Lower leg skin (tissue), 4 donors: ENCODE measurements at regions not wholly inside any gene's neighbourhood (a gene's known extent, or its start where the extent isn't known, plus 50 kb on each side); places are given as distances from the start of the nearest gene placed in this dataset.

Experiments
- DNase-seq, 2 donors: peaks; one replicate each; pipeline ENCODE4 v3.0.0-alpha.2; 2019; ENCODE audit warnings: low spot score in 2 of 2
- H3K4me3 ChIP-seq: fragments of 200-600 bp; sonication (generic); 2 replicates; pipeline ENCODE4 v1.5.1; 2017; ENCODE audit warnings: mild to moderate bottlenecking, low read depth; ENCODE audit not compliant: poor library complexity, severe bottlenecking
- CTCF ChIP-seq, 3 donors: fragments of 450-650 bp; IDR thresholded peaks; one replicate each; pipeline ENCODE4 v1.5.1; 2016; ENCODE audit warnings: antibody characterized with exemption in 3 of 3, mild to moderate bottlenecking in 3 of 3, moderate library complexity in 2 of 3
- POLR2A ChIP-seq, 2 donors: fragments of 450-650 bp; IDR thresholded peaks; one replicate each; pipeline ENCODE4 v1.6.1; 2016 to 2017; ENCODE audit warnings: antibody characterized with exemption in 2 of 2, mild to moderate bottlenecking in 1 of 2, moderate library complexity in 1 of 2
- WGBS, 2 donors: methylation state at CpG; one replicate each; pipeline ENCODE4 v1.1.5; 2018; 5-methylcytosine and 5-hydroxymethylcytosine counted together
- intact Hi-C: fragments of 100-400 bp; cut with DNase I; formaldehyde crosslinking; loops from one replicate; pipeline ENCODE4 v1.15.0; 2023; ENCODE audit warnings: low total_unique reads

- no peak for DNase-seq
- intact Hi-C loops = no loop called here
- H3K4me3 ChIP-seq = no peak overlapping the region
- TF ChIP-seq CTCF (IDR thresholded peaks at IDR 0.05) = no peak
- TF ChIP-seq POLR2A (IDR thresholded peaks at IDR 0.05) = no peak
- WGBS, 2 donors = 85 to 92% methylated on average over 5 of the region's 5 CpGs
These were observed 77.7 kb upstream of the MAP4K3 start for GRCh38 chr2:39514825-39515224.

GRCh38 chr2:39515273-39515896, 78.3 kb upstream of the MAP4K3 start:
- no peak overlapping the region for H3K4me3 ChIP-seq
- no peak for DNase-seq
- intact Hi-C loops = no loop called here
- no peak for TF ChIP-seq CTCF (IDR thresholded peaks at IDR 0.05)
- no peak for TF ChIP-seq POLR2A (IDR thresholded peaks at IDR 0.05)
- 85 to 89% methylated on average over 9 of the region's 9 CpGs for WGBS, 2 donors

- H3K4me3 ChIP-seq = no peak overlapping the region
- TF ChIP-seq POLR2A (IDR thresholded peaks at IDR 0.05) (no peak), CTCF (IDR thresholded peaks at IDR 0.05) (no peak)
- DNase-seq = no peak
- WGBS, 2 donors = 90 to 92% methylated on average over 6 of the region's 6 CpGs
- intact Hi-C loops = no loop called here
These were observed 78.8 kb upstream of the MAP4K3 start for GRCh38 chr2:39515897-39516346.

GRCh38 chr2:39516347-39517101, 79.4 kb upstream of the MAP4K3 start:
- no peak for DNase-seq
- WGBS, 2 donors = 74 to 75% methylated on average over 8 of the region's 8 CpGs
- TF ChIP-seq CTCF (IDR thresholded peaks at IDR 0.05) (no peak), POLR2A (IDR thresholded peaks at IDR 0.05) (no peak)
- H3K4me3 ChIP-seq = no peak overlapping the region
- intact Hi-C loops = no loop called here

DNA sequence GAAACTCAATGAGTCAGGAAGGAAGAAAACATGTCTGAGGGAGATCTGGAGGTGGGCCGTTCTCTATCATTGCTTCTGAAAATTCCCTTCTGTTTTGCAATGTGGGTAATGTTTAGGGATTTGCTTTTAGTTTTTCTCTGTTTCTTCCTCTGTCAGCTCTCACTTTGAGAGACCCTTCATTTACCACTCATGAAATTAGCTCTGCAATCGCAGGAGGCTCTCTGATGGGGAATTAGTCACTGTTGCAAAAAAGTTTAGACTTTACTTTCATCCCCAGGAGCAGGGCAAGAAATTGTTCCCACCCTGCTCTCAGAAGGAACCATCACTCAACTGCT, 80.0 kb upstream of the MAP4K3 start:
- no peak for DNase-seq
- intact Hi-C loops = no loop called here
- H3K4me3 ChIP-seq = no peak overlapping the region
- TF ChIP-seq CTCF (IDR thresholded peaks at IDR 0.05) = no peak
- TF ChIP-seq POLR2A (IDR thresholded peaks at IDR 0.05) = no peak
- WGBS, 2 donors = 67 to 80% methylated on average over 2 of the region's 2 CpGs
